ENCODE measurements at regions not wholly inside any gene's neighbourhood (a gene's known extent, or its start where the extent isn't known, plus 50 kb on each side); places are given as distances from the start of the nearest gene placed in this dataset.

GRCh38 chr12:28110329-28110728, 79.9 kb upstream of the CCDC91 start:
- TF ChIP-seq POLR2A (IDR thresholded peaks at IDR 0.05; ENCODE audit: borderline replicate concordance, extremely low read depth, insufficient read depth, insufficient read length) (no peak), RAD21 (IDR thresholded peaks at IDR 0.05; ENCODE audit: low read depth) (peak; percentile 52), YY1 (IDR thresholded peaks at IDR 0.05; ENCODE audit: extremely low read depth, insufficient replicate concordance, low read depth, low read length) (no peak), EZH2phosphoT487 (IDR thresholded peaks at IDR 0.05; ENCODE audit: borderline replicate concordance) (no peak), TCF7L2 (IDR thresholded peaks at IDR 0.05; ENCODE audit: borderline replicate concordance, extremely low read depth, insufficient read depth, insufficient read length) (no peak), SIN3A (IDR thresholded peaks at IDR 0.05; ENCODE audit: low read depth) (no peak), POLR2AphosphoS5 (IDR thresholded peaks at IDR 0.05; ENCODE audit: low read depth, low read length) (no peak), ZFX (IDR thresholded peaks at IDR 0.05) (no peak), CEBPB (IDR thresholded peaks at IDR 0.05; ENCODE audit: low read depth) (no peak)
- TF ChIP-seq, protein P1, sequence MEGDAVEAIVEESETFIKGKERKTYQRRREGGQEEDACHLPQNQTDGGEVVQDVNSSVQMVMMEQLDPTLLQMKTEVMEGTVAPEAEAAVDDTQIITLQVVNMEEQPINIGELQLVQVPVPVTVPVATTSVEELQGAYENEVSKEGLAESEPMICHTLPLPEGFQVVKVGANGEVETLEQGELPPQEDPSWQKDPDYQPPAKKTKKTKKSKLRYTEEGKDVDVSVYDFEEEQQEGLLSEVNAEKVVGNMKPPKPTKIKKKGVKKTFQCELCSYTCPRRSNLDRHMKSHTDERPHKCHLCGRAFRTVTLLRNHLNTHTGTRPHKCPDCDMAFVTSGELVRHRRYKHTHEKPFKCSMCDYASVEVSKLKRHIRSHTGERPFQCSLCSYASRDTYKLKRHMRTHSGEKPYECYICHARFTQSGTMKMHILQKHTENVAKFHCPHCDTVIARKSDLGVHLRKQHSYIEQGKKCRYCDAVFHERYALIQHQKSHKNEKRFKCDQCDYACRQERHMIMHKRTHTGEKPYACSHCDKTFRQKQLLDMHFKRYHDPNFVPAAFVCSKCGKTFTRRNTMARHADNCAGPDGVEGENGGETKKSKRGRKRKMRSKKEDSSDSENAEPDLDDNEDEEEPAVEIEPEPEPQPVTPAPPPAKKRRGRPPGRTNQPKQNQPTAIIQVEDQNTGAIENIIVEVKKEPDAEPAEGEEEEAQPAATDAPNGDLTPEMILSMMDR (IDR thresholded peaks at IDR 0.05 in 2 of 3, conservative IDR thresholded peaks at IDR 0.05 in 1 of 3; ENCODE audit: borderline replicate concordance in 1 of 3, insufficient read depth in 1 of 3, low read depth in 2 of 3, low read length in 2 of 3) = peak in 1 of 3 experiments; percentile 14; a peak in 1 of 6 replicates
- TF ChIP-seq, protein P2, sequence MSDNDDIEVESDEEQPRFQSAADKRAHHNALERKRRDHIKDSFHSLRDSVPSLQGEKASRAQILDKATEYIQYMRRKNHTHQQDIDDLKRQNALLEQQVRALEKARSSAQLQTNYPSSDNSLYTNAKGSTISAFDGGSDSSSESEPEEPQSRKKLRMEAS (IDR thresholded peaks at IDR 0.05) = no peak

Measured in HCT116 (cell line).